ENCODE measurements at regions not wholly inside any gene's neighbourhood (a gene's known extent, or its start where the extent isn't known, plus 50 kb on each side); places are given as distances from the start of the nearest gene placed in this dataset.

DNA sequence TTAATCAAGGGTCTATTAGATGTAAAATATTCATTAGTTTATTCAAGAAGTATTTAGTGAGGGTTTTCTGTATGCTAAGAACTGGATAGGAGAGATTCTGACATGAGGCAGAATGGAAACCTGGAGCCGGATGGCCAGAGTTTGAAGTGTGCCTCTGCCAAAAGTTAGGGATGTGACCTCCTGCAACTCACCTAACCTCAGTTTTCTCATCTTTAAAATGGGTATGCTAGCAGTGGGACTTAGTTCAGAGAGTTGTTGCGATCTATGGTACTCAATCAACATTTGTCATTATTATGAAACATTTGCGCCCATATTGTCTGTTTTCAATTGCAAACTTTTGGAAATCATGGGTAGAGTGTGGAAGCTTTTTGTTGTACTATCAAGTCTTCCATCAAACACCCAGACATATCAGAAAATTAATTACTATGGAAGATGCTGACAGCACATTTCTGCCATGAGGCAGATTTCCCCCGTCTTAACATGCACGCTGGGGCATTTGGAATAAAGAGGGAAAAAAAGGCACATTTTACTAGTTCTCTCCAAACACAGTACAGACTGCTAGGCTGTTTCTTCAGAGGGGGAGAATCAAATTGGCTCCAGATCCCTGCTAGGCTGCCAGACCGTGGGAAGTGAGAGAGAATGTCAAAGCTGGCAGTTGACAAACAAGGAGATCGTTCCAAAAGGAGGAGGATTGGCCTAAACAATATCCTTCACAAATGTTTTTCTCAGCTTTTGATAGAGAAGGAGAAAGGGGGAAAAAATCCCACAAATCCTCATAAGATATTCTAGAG, 205.3 kb upstream of the TSHZ2 start:
- no peaks in the 10 kb centered on the region for H4K20me1 ChIP-seq (ENCODE audit: control insufficient read depth, insufficient read depth)
- in situ Hi-C loops (cut with MboI) (no loop called here), intact Hi-C loops (cut with micrococcal nuclease; ENCODE audit: unreplicated experiment) (no loop called here)
- no peaks in the 10 kb centered on the region for H3K4me1 ChIP-seq (ENCODE audit: control insufficient read depth, insufficient read depth, low read length)
- H3K4me2 ChIP-seq (ENCODE audit: control insufficient read depth, insufficient read depth) = no peak overlapping the region
- no peaks in the 10 kb centered on the region for H3K36me3 ChIP-seq (ENCODE audit: control insufficient read depth in 2 of 2, insufficient read depth in 2 of 2, low read length in 1 of 2)
- ChIA-PET CTCF (no interaction called here), POLR2A (no interaction called here), RAD21 (ENCODE audit: unreplicated experiment) (no interaction called here), SMC1A (ENCODE audit: uncharacterized antibody, unreplicated experiment) (no interaction called here)
- FAIRE-seq (no peak), DNase-seq (ENCODE audit: low read depth, low spot score) (no peak), ATAC-seq (no peak)
- H3K4me3 ChIP-seq = no peak overlapping the region
- no peaks in the 10 kb centered on the region for H3K79me2 ChIP-seq (ENCODE audit: control insufficient read depth, insufficient read depth, low read length)
- WGBS (ENCODE audit: insufficient coverage, insufficient replicate concordance, low lambda C conversion rate, missing lambda C conversion rate) = 62% methylated on average over 7 of the region's 7 CpGs
- no peak overlapping the region for H2AFZ ChIP-seq (ENCODE audit: control insufficient read depth, low read depth, low read length)
- no peaks in the 10 kb centered on the region for H3K27me3 ChIP-seq (replicated peaks in 1 of 2; ENCODE audit: control insufficient read depth in 2 of 2, insufficient read depth in 2 of 2, low read length in 1 of 2)
- no TSS peak for BruUV-seq (replicated peaks)
- TF ChIP-seq ASH2L (IDR thresholded peaks at IDR 0.05; ENCODE audit: borderline replicate concordance, low read depth) = no peak
- TF ChIP-seq, protein P1, sequence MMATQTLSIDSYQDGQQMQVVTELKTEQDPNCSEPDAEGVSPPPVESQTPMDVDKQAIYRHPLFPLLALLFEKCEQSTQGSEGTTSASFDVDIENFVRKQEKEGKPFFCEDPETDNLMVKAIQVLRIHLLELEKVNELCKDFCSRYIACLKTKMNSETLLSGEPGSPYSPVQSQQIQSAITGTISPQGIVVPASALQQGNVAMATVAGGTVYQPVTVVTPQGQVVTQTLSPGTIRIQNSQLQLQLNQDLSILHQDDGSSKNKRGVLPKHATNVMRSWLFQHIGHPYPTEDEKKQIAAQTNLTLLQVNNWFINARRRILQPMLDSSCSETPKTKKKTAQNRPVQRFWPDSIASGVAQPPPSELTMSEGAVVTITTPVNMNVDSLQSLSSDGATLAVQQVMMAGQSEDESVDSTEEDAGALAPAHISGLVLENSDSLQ (IDR thresholded peaks at IDR 0.05) = no peak
- no peak for TF ChIP-seq ZNF592 (IDR thresholded peaks at IDR 0.05)
- H3K9me3 ChIP-seq (replicated peaks; ENCODE audit: control insufficient read depth, insufficient read depth, low read length) = no peaks in the 10 kb centered on the region
- no peak overlapping the region for H3K27ac ChIP-seq (ENCODE audit: control insufficient read depth, insufficient read depth)
- no peak overlapping the region for H3K9ac ChIP-seq (ENCODE audit: control insufficient read depth, insufficient read depth, low read length)

Measured in GM12878 (cell line).